ENCODE measurements at regions not wholly inside any gene's neighbourhood (a gene's known extent, or its start where the extent isn't known, plus 50 kb on each side); places are given as distances from the start of the nearest gene placed in this dataset.
A peak's percentile ranks its signal among the peaks of the same experiment; 100 is the strongest.

DNA sequence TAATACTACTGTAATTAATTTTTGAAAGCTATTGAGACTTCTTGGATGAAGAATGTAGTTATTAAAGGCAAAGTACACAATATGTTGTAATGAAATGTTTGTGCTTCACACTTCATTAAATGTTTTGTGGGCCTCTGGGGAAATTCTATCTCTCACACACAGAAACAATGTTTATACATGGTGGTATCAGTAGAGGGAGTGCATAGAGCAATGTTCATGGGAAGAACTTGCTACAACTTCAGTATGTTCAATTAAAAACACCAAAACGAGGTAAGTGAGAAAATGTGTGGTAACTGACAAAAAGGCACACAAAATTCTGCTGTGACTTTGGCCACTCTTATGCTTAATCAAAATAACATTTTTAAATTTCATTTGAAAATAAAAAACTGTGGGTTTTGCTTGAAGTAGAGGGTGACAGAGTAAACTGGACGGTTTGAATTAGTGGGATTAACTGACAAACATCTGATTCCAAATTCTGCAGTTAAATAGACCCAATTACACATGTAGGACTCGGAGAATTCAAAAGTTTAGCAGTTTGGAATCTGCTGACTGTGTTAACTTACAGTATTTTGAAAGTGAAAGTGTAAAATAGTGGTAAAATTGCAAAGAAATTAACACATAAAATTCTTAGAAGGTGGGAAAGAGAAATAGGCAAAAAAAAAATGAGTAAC, 111.4 kb upstream of the TTC29 start (continued):
- TF ChIP-seq, protein P1, sequence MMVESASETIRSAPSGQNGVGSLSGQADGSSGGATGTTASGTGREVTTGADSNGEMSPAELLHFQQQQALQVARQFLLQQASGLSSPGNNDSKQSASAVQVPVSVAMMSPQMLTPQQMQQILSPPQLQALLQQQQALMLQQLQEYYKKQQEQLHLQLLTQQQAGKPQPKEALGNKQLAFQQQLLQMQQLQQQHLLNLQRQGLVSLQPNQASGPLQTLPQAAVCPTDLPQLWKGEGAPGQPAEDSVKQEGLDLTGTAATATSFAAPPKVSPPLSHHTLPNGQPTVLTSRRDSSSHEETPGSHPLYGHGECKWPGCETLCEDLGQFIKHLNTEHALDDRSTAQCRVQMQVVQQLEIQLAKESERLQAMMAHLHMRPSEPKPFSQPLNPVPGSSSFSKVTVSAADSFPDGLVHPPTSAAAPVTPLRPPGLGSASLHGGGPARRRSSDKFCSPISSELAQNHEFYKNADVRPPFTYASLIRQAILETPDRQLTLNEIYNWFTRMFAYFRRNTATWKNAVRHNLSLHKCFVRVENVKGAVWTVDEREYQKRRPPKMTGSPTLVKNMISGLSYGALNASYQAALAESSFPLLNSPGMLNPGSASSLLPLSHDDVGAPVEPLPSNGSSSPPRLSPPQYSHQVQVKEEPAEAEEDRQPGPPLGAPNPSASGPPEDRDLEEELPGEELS (CRISPR knock-in tag; IDR thresholded peaks at IDR 0.05; ENCODE audit: borderline replicate concordance) = no peak
- TF ChIP-seq, protein P2, sequence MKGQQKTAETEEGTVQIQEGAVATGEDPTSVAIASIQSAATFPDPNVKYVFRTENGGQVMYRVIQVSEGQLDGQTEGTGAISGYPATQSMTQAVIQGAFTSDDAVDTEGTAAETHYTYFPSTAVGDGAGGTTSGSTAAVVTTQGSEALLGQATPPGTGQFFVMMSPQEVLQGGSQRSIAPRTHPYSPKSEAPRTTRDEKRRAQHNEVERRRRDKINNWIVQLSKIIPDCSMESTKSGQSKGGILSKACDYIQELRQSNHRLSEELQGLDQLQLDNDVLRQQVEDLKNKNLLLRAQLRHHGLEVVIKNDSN (CRISPR knock-in tag; IDR thresholded peaks at IDR 0.05) = no peak
- no peak for TF ChIP-seq ZNF354B (CRISPR knock-in tag; IDR thresholded peaks at IDR 0.05)
- TF ChIP-seq ZFP1 (CRISPR knock-in tag; IDR thresholded peaks at IDR 0.05) = no peak
- no peak for TF ChIP-seq RREB1 (CRISPR knock-in tag; IDR thresholded peaks at IDR 0.05)
- TF ChIP-seq L3MBTL2 (IDR thresholded peaks at IDR 0.05) = no peak
- TF ChIP-seq MAFG (tag; conservative IDR thresholded peaks at IDR 0.05) = peak; percentile 80
- TF ChIP-seq ZNF316 (IDR thresholded peaks at IDR 0.05) = peak; percentile 84
- TF ChIP-seq, protein P3, sequence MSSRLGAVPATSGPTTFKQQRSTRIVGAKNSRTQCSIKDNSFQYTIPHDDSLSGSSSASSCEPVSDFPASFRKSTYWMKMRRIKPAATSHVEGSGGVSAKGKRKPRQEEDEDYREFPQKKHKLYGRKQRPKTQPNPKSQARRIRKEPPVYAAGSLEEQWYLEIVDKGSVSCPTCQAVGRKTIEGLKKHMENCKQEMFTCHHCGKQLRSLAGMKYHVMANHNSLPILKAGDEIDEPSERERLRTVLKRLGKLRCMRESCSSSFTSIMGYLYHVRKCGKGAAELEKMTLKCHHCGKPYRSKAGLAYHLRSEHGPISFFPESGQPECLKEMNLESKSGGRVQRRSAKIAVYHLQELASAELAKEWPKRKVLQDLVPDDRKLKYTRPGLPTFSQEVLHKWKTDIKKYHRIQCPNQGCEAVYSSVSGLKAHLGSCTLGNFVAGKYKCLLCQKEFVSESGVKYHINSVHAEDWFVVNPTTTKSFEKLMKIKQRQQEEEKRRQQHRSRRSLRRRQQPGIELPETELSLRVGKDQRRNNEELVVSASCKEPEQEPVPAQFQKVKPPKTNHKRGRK (tag; IDR thresholded peaks at IDR 0.05) = no peak
- TF ChIP-seq, protein P4, sequence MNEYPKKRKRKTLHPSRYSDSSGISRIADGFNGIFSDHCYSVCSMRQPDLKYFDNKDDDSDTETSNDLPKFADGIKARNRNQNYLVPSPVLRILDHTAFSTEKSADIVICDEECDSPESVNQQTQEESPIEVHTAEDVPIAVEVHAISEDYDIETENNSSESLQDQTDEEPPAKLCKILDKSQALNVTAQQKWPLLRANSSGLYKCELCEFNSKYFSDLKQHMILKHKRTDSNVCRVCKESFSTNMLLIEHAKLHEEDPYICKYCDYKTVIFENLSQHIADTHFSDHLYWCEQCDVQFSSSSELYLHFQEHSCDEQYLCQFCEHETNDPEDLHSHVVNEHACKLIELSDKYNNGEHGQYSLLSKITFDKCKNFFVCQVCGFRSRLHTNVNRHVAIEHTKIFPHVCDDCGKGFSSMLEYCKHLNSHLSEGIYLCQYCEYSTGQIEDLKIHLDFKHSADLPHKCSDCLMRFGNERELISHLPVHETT (CRISPR knock-in tag; conservative IDR thresholded peaks at IDR 0.05 in 1 of 2, IDR thresholded peaks at IDR 0.05 in 1 of 2) = peak in 1 of 2 experiments; percentile 23; a peak in 1 of 4 replicates
- TF ChIP-seq KLF6 (CRISPR knock-in tag; IDR thresholded peaks at IDR 0.05; ENCODE audit: borderline replicate concordance) = no peak
- no peak for TF ChIP-seq GMEB1 (CRISPR knock-in tag; IDR thresholded peaks at IDR 0.05)
- no peak for TF ChIP-seq NR2C2 (CRISPR knock-in tag; IDR thresholded peaks at IDR 0.05)
- no peak for TF ChIP-seq NR2C2 (tag; IDR thresholded peaks at IDR 0.05)
